Bronchial epithelial cell (primary cell): ENCODE measurements at regions not wholly inside any gene's neighbourhood (a gene's known extent, or its start where the extent isn't known, plus 50 kb on each side); places are given as distances from the start of the nearest gene placed in this dataset.

Experiments
- DNase-seq: peaks from one replicate; pipeline ENCODE4 v3.0.0-alpha.2; 2010; ENCODE audit warnings: low read depth
- FAIRE-seq: peaks from 2 replicates; lab custom pipeline; 2011; peaks lifted over from hg19 to GRCh38; lab: Jason Lieb, UNC
- H3K27me3 ChIP-seq: 2 replicates; pipeline ENCODE4 v1.5.1; 2011; ENCODE audit warnings: low read length; ENCODE audit not compliant: control insufficient read depth, insufficient read depth
- H3K36me3 ChIP-seq: 2 replicates; pipeline ENCODE4 v1.5.1; 2011; ENCODE audit warnings: low read length; ENCODE audit not compliant: control insufficient read depth, insufficient read depth
- H3K4me3 ChIP-seq: 2 replicates; pipeline ENCODE4 v1.5.1; 2011; ENCODE audit warnings: mild to moderate bottlenecking, low read depth, low read length, control low read depth
- CTCF ChIP-seq: IDR thresholded peaks from 2 replicates; pipeline ENCODE4 v1.5.1; 2011; ENCODE audit warnings: mild to moderate bottlenecking, moderate library complexity, low read length, control low read depth, inconsistent platforms; ENCODE audit not compliant: insufficient read depth, severe bottlenecking

DNA sequence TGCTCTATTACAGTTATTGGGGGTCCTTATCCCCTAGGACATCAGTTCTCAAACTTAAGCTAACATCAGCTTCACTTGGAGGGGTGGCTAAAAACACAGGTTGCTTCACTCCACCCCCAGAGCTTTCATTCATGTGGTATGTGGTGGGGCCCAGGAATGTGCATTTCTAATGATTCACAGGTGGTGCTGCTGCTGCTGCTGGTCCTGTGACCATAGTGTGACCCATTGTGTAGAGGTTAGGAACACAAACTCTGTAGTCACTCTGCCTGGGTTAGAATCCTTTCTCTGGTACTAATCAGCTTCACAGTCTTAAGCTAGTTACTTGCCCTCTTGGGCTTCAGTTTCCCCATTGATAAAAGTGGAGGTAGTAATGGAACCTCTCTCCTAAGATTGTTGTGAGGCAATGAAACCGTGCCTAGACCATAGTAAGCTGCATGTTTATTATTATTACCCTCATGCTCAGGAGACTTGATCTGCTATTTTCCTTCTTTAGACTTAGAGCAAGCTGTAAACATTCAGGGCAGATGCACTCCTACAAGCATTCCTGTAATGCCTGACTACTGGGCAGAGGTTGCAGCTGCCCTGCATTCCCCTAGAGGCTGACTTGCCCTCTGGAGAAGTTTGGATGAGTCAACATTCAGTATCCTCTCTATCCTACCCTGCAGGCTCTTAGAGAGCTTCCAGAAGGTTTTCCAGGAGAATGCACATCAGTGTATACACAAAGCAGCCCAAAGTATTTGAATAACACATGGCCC lies 94.1 kb upstream of the ACSL4 start:
- Histone ChIP-seq H3K36me3 (no peaks in the 10 kb centered on the region), H3K27me3 (no peaks in the 10 kb centered on the region), H3K4me3 (no peak overlapping the region)
- no peak for TF ChIP-seq CTCF
- DNase-seq (peak; percentile 57), FAIRE-seq (no peak)

GRCh38 chrX:109827772-109828171 lies 94.7 kb upstream of the ACSL4 start:
- Histone ChIP-seq H3K27me3 (no peaks in the 10 kb centered on the region), H3K36me3 (no peaks in the 10 kb centered on the region), H3K4me3 (no peak overlapping the region)
- DNase-seq = no peak
- no peak for TF ChIP-seq CTCF
- FAIRE-seq = no peak

- Histone ChIP-seq H3K4me3 (no peak overlapping the region), H3K36me3 (no peaks in the 10 kb centered on the region), H3K27me3 (no peaks in the 10 kb centered on the region)
- no peak for TF ChIP-seq CTCF
- FAIRE-seq (no peak), DNase-seq (no peak)
Observed at GRCh38 chrX:109830157-109830703, 97.2 kb upstream of the ACSL4 start.

DNA sequence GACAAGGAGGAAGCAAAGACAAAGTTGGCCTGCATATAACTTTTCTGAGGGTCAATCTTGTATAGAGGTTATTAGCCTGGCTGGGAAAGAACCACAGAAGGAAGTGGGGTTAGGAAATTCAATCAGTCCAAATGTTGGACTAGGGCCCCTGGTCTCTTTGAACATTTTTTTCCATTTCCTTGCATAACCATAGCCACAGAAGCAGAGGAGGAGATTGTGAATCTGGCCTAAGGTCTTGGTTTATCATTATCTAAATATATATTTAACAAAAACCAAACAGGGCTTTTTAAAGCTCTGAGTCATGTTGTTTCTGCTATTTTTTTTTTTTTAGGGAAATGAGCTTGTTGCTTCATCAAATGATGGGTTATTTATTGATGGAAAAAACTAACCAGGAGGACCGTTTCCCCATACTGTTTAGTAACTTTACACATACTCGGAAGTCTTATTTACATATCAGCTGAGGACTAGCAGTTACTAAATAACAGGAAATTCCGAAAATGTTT lies 97.7 kb upstream of the ACSL4 start:
- no peak for TF ChIP-seq CTCF
- Histone ChIP-seq H3K4me3 (no peak overlapping the region), H3K27me3 (no peaks in the 10 kb centered on the region), H3K36me3 (no peaks in the 10 kb centered on the region)
- DNase-seq = peak; percentile 35
- FAIRE-seq = no peak

DNA sequence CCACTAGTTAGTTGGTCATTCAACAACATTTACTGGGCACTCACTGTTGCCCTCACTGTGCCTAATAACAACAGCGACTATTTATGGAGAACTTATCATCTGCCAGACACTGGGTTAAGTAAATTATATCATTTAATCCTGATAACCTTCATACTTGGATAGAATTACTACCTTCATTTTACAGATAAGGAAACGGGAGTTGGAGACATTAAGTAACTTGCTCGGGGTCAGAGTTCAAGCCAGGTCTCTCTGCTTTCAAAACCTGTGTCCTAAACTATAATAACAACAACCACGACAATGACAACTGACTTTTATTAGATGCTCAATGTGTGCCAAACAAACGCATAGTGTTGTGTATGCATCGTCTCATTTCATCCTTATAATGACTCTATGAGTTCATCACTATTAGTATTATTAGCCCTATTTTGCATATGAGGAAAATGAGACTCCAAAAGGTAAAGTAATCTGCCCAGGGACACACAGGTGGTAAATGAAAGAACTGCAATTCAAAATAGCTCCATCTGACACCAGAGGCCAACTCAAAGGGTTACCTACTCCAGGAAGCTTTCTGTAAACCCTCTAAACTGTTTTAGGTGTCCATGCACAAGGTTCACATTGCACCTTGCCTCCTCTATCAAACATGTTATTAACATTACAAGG lies 98.4 kb upstream of the ACSL4 start:
- FAIRE-seq = no peak
- Histone ChIP-seq H3K36me3 (no peaks in the 10 kb centered on the region), H3K4me3 (no peak overlapping the region), H3K27me3 (no peaks in the 10 kb centered on the region)
- no peak for TF ChIP-seq CTCF
- DNase-seq = no peak
